NCI-H2107 treated with DMSO at 0.1 percent for 48 hours (cell line): ENCODE measurements at regions not wholly inside any gene's neighbourhood (a gene's known extent, or its start where the extent isn't known, plus 50 kb on each side); places are given as distances from the start of the nearest gene placed in this dataset.
"Not testable (repeated sequence)": the region's sequence is repeated elsewhere in the genome, so short reads cannot be mapped to it uniquely, and the experiment has no call there.

Experiments
- DNase-seq: peaks from one replicate; lab custom pipeline; 2025; ENCODE audit not compliant: unreplicated experiment; lab: John Stamatoyannopoulos, UW

- no peak for DNase-seq
Measured at GRCh38 chr14:27205036-27205435, 607.2 kb upstream of the NOVA1 start.

- DNase-seq = no peak
Measured at GRCh38 chr14:27211741-27212140, 613.9 kb upstream of the NOVA1 start.

GRCh38 chr14:27222671-27223070 is 624.8 kb upstream of the NOVA1 start:
- DNase-seq = no peak

GRCh38 chr14:27223906-27224305 is 626.1 kb upstream of the NOVA1 start:
- no peak for DNase-seq

GRCh38 chr14:27228053-27228452 is 630.2 kb upstream of the NOVA1 start:
- DNase-seq = no peak

GRCh38 chr14:27234331-27234730 is 636.5 kb upstream of the NOVA1 start:
- no peak for DNase-seq

GRCh38 chr14:27236601-27237000 is 638.8 kb upstream of the NOVA1 start:
- no peak for DNase-seq

- no peak for DNase-seq
Measured at GRCh38 chr14:27242874-27243273, 645.0 kb upstream of the NOVA1 start.

- no peak for DNase-seq
Measured at GRCh38 chr14:27243365-27243764, 645.5 kb upstream of the NOVA1 start.

GRCh38 chr14:27245947-27246346 is 648.1 kb upstream of the NOVA1 start:
- DNase-seq = no peak

- no peak for DNase-seq
Measured at GRCh38 chr14:27253966-27254365, 656.1 kb upstream of the NOVA1 start.

GRCh38 chr14:27256805-27257204 is 659.0 kb upstream of the NOVA1 start:
- no peak for DNase-seq

- DNase-seq = no peak
Measured at GRCh38 chr14:27267876-27268275, 670.0 kb upstream of the NOVA1 start.

GRCh38 chr14:27270716-27271115 is 672.9 kb upstream of the NOVA1 start:
- no peak for DNase-seq

- DNase-seq = no peak
Measured at GRCh38 chr14:27278341-27278740, 680.5 kb upstream of the NOVA1 start.

- DNase-seq = no peak
Measured at GRCh38 chr14:27305441-27305945, 707.7 kb upstream of the NOVA1 start.

GRCh38 chr14:27312730-27313129 is 714.9 kb upstream of the NOVA1 start:
- not testable (repeated sequence) for DNase-seq

GRCh38 chr14:27314231-27314630 is 716.4 kb upstream of the NOVA1 start:
- no peak for DNase-seq

GRCh38 chr14:27315477-27315876 is 717.6 kb upstream of the NOVA1 start:
- no peak for DNase-seq

GRCh38 chr14:27315947-27316346 is 718.1 kb upstream of the NOVA1 start:
- no peak for DNase-seq

- no peak for DNase-seq
Measured at GRCh38 chr14:27318774-27319420, 721.1 kb upstream of the NOVA1 start.

GRCh38 chr14:27320261-27320660 is 722.4 kb upstream of the NOVA1 start:
- no peak for DNase-seq

GRCh38 chr14:27327095-27327494 is 729.3 kb upstream of the NOVA1 start:
- DNase-seq = no peak
